Adipocyte (in vitro differentiated cells): ENCODE measurements at regions not wholly inside any gene's neighbourhood (a gene's known extent, or its start where the extent isn't known, plus 50 kb on each side); places are given as distances from the start of the nearest gene placed in this dataset.
"Not testable (repeated sequence)": the region's sequence is repeated elsewhere in the genome, so short reads cannot be mapped to it uniquely, and the experiment has no call there.

Experiments used
- DNase-seq: peaks from one replicate; pipeline ENCODE4 v3.0.0-alpha.2; 2015; ENCODE audit warnings: low read depth
- H3K27me3 ChIP-seq: replicated peaks from 2 replicates; pipeline ENCODE4 v1.7.0; 2013; ENCODE audit warnings: mild to moderate bottlenecking, low read length, moderate library complexity; ENCODE audit not compliant: control insufficient read depth, insufficient read depth
- H3K36me3 ChIP-seq: 2 replicates; pipeline ENCODE4 v1.7.0; 2013; ENCODE audit warnings: low read length, mild to moderate bottlenecking, moderate library complexity; ENCODE audit not compliant: control insufficient read depth, insufficient read depth, severe bottlenecking
- H3K4me1 ChIP-seq: 2 replicates; pipeline ENCODE4 v1.7.0; 2013; ENCODE audit warnings: mild to moderate bottlenecking, low read length, moderate library complexity; ENCODE audit not compliant: control insufficient read depth, insufficient read depth
- H3K4me3 ChIP-seq: 2 replicates; pipeline ENCODE4 v1.7.0; 2013; ENCODE audit warnings: mild to moderate bottlenecking, low read length, moderate library complexity
- H3K9ac ChIP-seq: 2 replicates; pipeline ENCODE4 v1.7.0; 2013; ENCODE audit warnings: mild to moderate bottlenecking, low read length, moderate library complexity
- H3K9me3 ChIP-seq: 2 replicates; pipeline ENCODE4 v1.7.0; 2013; ENCODE audit warnings: mild to moderate bottlenecking, low read length, moderate library complexity; ENCODE audit not compliant: control insufficient read depth

DNA sequence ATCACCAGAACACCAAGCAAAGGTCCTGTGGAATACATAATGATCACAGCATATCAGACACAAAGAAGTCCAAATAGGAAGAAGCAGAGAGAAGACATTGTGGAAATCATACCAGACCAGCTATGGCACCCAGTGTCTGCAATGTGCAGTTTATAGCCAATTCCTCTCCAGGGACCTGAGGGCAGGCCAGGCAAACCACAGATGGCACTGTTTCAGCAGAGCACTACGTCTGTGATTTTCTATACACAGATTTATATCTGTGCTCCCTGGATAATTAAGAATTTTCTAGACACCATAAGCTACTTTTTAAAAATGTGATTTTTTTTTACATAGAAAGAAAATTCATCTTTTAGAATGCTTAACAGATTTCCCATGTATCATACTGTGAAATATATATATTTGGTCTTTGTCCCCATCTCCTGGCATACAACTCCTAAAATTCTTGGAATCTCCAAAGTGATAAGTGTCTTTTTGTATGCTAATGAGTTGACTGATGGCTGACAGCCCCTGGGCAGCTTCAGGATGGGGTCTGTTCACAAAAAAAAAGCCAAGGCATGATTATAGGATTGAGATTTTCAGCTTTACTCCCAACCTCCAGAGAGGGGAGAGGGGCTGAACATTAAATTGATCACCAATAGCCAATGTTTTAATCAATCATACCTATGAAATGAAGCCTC lies 498.1 kb downstream of the SIPA1L2 start:
- Histone ChIP-seq H3K36me3 (no peaks in the 10 kb centered on the region), H3K9me3 (peaks cover 7% of the 10 kb centered on the region), H3K9ac (no peak overlapping the region), H3K4me1 (peaks cover 5% of the 10 kb centered on the region), H3K4me3 (no peak overlapping the region), H3K27me3 (peaks cover under 1% of the 10 kb centered on the region)
- DNase-seq, result no peak

DNA sequence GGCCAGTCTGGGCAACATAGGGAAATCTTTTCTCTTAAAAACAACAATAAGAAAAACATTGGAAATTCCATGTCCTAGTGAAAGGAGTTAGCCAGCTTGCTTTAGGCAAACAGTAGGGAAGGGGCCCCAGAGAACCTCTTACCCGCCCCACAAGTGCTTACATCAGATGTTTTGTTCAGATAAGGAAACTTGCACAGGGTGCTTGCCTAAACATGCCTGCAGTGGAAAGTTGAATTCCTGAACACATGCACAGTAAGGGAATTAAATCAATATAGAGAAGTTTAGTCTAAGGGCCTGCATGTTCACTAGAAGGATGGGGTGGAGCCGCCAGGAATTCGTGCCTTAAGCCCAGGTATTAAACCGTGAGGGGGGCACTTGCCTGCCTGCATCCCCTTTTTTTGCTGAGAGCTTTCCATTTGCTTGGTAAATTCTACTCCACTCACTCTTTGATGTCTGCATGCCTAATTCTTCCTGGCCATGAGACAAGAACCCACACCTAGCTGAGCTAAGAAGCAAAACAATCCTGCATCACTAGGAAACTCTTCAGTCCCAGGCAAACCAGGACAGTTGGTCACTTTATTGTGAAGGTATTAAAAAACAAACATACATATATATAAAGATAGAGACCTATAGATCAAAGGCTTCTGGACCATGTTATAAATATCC lies 499.0 kb downstream of the SIPA1L2 start:
- H3K9ac ChIP-seq, result no peak overlapping the region
- no peaks in the 10 kb centered on the region for H3K27me3 ChIP-seq
- no peaks in the 10 kb centered on the region for H3K36me3 ChIP-seq
- no peak overlapping the region for H3K4me3 ChIP-seq
- no peak for DNase-seq
- peaks cover 4% of the 10 kb centered on the region for H3K9me3 ChIP-seq
- H3K4me1 ChIP-seq, result peaks cover 5% of the 10 kb centered on the region

DNA sequence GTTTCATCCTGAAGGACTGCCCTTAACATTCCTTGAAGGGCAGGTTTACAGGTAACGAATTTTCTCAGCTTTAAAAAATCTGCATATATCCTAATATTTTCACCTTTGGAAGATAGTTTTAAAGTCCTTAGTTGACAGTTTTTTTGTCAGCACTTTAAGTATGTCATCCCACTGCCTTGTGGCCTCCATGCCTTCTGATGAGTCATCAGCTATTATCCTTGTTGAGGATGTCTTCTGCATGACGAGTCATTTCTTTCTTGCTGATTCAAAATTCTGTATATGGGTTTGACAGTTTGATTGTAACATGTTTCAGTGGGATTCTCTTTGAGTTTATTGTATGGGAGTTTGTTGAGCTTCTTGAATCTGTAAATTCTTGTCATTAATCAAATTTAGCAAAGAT lies 500.6 kb downstream of the DISC1 start:
- peak; percentile 51 for DNase-seq

DNA sequence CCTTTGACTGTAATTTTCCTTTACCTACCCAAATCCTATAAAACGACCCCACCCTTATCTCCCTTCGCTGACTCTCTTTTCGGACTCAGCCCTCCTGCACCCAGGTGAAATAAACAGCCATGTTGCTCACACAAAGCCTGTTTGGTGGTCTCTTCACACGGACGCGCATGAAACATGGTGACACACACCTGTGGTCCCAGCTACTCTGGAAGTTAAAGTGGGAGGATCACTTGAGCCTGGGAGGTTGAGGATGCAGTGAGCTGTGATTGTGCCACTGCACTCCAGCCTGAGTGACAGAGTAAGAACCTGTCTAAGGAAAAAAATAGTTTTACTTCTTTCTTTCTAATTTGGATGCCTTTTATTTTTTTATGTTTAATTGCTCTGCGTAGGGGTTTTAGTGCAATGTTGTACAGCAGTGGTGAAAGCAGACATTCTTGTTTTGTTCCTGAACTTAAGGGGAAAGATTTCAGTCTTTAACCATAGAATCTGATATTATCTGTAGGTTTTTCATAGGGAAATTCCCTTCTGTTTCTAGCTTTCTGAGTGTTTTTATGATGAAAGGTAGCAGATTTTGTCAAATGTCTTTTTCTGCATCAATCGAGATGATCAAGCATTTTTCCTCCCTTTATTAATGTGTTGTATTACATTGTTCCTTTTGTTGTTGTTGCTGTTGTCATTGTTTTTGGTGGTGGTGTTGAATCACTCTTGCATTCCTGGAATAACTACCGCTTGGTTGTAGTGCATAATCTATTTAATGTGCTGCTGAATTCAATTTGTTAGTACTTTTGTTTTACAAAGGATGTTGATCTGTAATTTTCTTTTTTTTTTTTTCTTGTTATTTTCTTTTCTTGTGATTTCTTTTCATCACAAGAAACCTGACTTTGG lies 497.4 kb downstream of the DISC1 start:
- DNase-seq, result peak; percentile 35
- no peaks in the 10 kb centered on the region for H3K9me3 ChIP-seq

More for the DNA sequence above, 500.6 kb downstream of the DISC1 start:
- Histone ChIP-seq H3K9me3 (peaks cover 4% of the 10 kb centered on the region), H3K36me3 (no peaks in the 10 kb centered on the region), H3K9ac (no peak overlapping the region), H3K4me3 (no peak overlapping the region), H3K4me1 (peaks cover 5% of the 10 kb centered on the region), H3K27me3 (no peaks in the 10 kb centered on the region)

DNA sequence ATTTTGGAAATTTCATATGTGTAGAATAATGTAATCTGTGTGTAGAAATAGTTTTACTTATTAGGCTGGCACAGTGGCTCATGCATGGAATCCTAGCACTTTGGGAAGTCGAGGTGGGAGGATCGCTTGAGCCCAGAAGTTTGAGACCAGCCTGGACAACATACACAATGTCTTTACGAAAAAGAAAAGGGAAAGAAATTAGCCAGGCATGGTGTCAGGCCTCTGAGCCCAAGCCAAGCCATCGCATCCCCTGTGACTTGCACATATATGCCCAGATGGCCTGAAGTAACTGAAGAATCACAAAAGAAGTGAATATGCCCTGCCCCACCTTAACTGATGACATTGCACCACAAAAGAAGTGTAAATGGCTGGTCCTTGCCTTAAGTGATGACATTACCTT lies 491.3 kb downstream of the DISC1 start:
- DNase-seq, H3K27me3 ChIP-seq, H3K9me3 ChIP-seq, H3K4me1 ChIP-seq, H3K4me3 ChIP-seq, H3K36me3 ChIP-seq, H3K9ac ChIP-seq: not testable (repeated sequence)

More for the DNA sequence above, 497.4 kb downstream of the DISC1 start:
- H3K36me3 ChIP-seq, result no peaks in the 10 kb centered on the region
- H3K4me1 ChIP-seq, result peaks cover 5% of the 10 kb centered on the region
- H3K9ac ChIP-seq, result no peak overlapping the region
- H3K4me3 ChIP-seq, result no peak overlapping the region
- H3K27me3 ChIP-seq, result no peaks in the 10 kb centered on the region

DNA sequence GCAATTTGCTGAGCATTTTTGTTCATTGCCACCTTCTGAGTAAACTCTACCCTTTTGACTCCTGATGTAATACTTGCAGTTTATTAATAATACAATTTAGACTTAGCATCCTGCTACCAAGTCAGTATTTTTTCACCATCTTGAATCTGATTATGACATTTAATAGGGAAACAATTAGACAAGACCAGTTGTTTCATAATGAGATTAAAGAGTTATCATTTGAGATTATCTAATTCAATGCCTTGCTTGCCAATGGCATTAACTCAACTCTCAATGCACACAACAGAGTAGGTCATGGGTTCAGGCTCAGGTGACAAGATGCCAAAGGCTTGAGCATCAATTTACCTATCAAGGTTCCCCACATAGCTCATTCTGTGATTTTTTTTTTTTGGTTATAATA lies 488.4 kb downstream of the DISC1 start:
- Histone ChIP-seq H3K9me3 (no peaks in the 10 kb centered on the region), H3K9ac (no peak overlapping the region), H3K4me3 (no peak overlapping the region), H3K4me1 (no peaks in the 10 kb centered on the region), H3K27me3 (no peaks in the 10 kb centered on the region), H3K36me3 (no peaks in the 10 kb centered on the region)
- DNase-seq, result no peak

DNA sequence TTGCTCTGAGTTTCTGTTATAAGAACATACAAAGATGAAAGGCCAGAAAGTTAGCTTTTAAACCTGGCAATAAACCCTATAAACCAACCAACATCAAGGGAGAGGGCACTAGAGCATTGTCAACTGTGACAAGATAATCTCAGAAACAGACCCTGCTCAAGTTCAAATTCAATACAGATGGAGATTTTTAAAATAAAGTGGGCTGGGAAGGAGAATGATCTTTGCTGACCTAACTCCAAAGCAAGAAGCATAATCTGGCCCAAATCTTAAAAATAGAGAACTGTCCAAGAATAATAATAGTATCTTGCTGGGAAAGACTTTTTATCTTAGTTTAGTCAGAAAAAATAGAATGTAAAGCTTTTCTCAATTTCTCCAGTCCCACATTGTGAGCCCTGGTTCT lies 485.5 kb downstream of the DISC1 start:
- Histone ChIP-seq H3K9me3 (no peaks in the 10 kb centered on the region), H3K4me1 (no peaks in the 10 kb centered on the region), H3K27me3 (no peaks in the 10 kb centered on the region), H3K9ac (no peak overlapping the region), H3K36me3 (no peaks in the 10 kb centered on the region), H3K4me3 (no peak overlapping the region)
- DNase-seq, result no peak

DNA sequence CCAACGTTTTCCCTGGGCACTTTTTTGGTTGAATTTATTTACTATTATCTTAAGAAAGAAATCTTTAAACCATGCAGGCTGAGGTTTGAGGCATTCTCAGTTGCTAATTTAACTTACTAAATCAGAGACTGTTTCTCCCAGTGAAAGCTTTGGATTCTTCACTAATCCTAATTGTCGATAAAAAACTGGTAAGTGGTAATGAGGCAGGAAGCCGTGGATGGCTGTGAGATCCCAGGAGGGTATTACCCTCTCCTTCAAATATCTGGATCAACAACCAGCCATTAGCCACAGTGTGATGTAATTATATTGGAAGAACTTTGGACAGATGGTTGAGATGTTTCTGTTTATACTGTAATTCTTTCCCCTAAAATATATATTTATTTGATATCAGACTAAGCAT lies 485.0 kb downstream of the DISC1 start:
- no peak overlapping the region for H3K4me3 ChIP-seq
- no peak for DNase-seq
- no peaks in the 10 kb centered on the region for H3K4me1 ChIP-seq
- H3K27me3 ChIP-seq, result no peaks in the 10 kb centered on the region
- H3K9ac ChIP-seq, result no peak overlapping the region
- no peaks in the 10 kb centered on the region for H3K36me3 ChIP-seq
- H3K9me3 ChIP-seq, result no peaks in the 10 kb centered on the region

DNA sequence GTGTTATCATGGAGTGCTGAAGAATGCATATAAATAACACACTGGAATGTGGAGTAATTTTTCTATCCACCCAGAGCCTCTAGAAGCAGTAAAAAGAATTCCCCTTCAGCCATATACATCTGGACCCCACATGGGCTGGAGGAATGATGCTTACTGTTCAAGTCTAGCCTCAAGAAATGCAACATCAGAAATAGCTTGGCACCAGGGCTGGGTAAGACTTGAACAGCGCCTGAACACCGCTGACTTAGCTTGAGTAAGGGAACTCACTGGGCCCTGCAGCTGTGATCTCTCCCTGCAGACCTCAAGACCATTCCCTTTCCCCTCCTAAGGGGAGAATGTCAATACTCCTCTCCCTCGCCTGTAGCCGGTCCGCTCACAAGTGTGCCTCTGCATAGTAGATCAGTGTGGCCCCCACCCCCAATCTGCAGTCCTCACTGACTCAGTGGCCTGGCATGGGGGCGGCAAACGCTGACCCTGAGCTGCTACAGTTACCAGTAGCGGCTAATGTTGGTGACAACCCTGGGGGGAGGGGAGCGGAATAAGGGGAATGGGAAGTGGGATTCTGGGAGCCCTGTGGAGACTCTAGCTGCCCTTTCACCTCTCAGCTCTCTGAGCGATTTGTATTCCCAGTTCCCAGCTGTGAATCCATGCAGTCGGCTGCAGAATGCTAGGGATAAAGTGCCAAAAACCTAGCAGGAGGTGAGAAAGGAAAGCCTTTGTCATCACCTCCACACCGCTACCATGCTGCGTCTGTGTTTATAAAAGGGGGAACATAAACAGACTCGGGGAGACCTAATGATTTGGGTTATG lies 483.9 kb downstream of the DISC1 start:
- Histone ChIP-seq H3K9ac (no peak overlapping the region), H3K27me3 (no peaks in the 10 kb centered on the region), H3K9me3 (no peaks in the 10 kb centered on the region), H3K4me1 (no peaks in the 10 kb centered on the region), H3K4me3 (no peak overlapping the region), H3K36me3 (no peaks in the 10 kb centered on the region)
- peak; percentile 47 for DNase-seq

DNA sequence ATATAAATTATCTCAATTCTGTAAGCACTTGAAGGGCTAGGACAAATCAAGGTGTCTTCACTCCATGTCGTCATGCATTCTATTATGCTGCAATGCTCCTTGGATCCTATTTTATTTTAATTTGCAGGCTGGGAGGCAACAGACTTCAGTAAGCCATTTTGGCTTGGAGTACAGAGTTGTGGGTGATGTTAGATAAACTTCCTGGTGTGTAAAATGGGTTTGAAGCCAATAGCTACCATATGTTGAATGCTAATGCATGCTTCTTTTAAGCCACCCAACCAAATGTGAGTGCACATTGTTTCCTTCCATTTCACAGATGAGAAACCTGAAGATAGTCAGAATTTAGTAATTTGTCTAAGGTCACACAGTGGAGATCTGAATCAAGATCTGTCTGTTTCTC lies 482.8 kb downstream of the DISC1 start:
- no peak for DNase-seq
- H3K27me3 ChIP-seq, result no peaks in the 10 kb centered on the region
- no peaks in the 10 kb centered on the region for H3K36me3 ChIP-seq
- no peak overlapping the region for H3K9ac ChIP-seq
- no peak overlapping the region for H3K4me3 ChIP-seq
- no peaks in the 10 kb centered on the region for H3K4me1 ChIP-seq
- H3K9me3 ChIP-seq, result no peaks in the 10 kb centered on the region

DNA sequence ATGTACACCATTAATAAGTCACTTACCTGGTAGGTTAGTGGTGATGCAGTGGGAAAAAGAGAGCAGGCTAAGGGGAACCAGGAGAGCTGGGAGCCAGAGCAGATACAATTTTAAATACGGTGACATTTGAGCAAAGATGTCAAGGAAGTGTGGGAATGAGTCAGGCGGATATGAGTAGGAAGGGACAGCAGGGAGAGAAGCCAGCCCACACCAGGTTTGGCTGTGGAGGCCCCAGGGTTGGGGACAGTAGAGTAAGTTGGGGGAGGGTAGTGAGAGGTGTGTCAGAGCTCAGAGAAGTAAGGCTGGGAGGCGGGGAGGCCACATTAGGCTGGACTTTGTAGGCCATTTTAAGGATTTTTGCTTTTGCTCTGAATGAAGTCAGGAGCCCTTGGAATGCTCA lies 482.0 kb downstream of the DISC1 start:
- H3K36me3 ChIP-seq, result no peaks in the 10 kb centered on the region
- no peaks in the 10 kb centered on the region for H3K4me1 ChIP-seq
- H3K9ac ChIP-seq, result no peak overlapping the region
- no peaks in the 10 kb centered on the region for H3K9me3 ChIP-seq
- H3K4me3 ChIP-seq, result no peak overlapping the region
- no peaks in the 10 kb centered on the region for H3K27me3 ChIP-seq
- DNase-seq, result no peak
